H9 (cell line): ENCODE measurements at regions not wholly inside any gene's neighbourhood (a gene's known extent, or its start where the extent isn't known, plus 50 kb on each side); places are given as distances from the start of the nearest gene placed in this dataset.
A peak's percentile ranks its signal among the peaks of the same experiment; 100 is the strongest.

ENCODE experiments used
- DNase-seq: peaks from one replicate; pipeline ENCODE4 v3.0.0-alpha.2; 2017
- H2AFZ ChIP-seq: one replicate; pipeline ENCODE4 v1.6.1; 2013; ENCODE audit warnings: mild to moderate bottlenecking, low read length, control low read depth, moderate library complexity
- H2AK5ac ChIP-seq: 2 replicates; pipeline ENCODE4 v1.6.1; 2013; ENCODE audit warnings: low read length, control low read depth, mixed read lengths; ENCODE audit not compliant: insufficient read length
- H2BK120ac ChIP-seq: one replicate; pipeline ENCODE4 v1.6.1; 2013; ENCODE audit warnings: low read depth, mild to moderate bottlenecking, low read length, control low read depth, inconsistent platforms; ENCODE audit not compliant: poor library complexity, severe bottlenecking
- H2BK12ac ChIP-seq: 2 replicates; pipeline ENCODE4 v1.6.1; 2013; ENCODE audit warnings: low read length, control low read depth, mixed read lengths, low read depth; ENCODE audit not compliant: insufficient read length
- H2BK15ac ChIP-seq: 2 replicates; pipeline ENCODE4 v1.6.1; 2013; ENCODE audit warnings: low read depth, low read length, control low read depth
- H2BK20ac ChIP-seq: one replicate; pipeline ENCODE4 v1.6.1; 2013; ENCODE audit warnings: low read depth, mild to moderate bottlenecking, low read length, control low read depth, inconsistent platforms; ENCODE audit not compliant: poor library complexity, severe bottlenecking
- H2BK5ac ChIP-seq: 2 replicates; pipeline ENCODE4 v1.6.1; 2013; ENCODE audit warnings: low read length, control low read depth, mixed read lengths; ENCODE audit not compliant: insufficient read length
- H3K14ac ChIP-seq: 2 replicates; pipeline ENCODE4 v1.6.1; 2013; ENCODE audit warnings: low read length, control low read depth; ENCODE audit not compliant: insufficient read depth
- H3K18ac ChIP-seq: 2 replicates; pipeline ENCODE4 v1.6.1; 2013; ENCODE audit warnings: low read depth, mild to moderate bottlenecking, mixed read lengths, low read length, control low read depth; ENCODE audit not compliant: insufficient read length
- H3K23ac ChIP-seq: 2 replicates; pipeline ENCODE4 v1.6.1; 2013; ENCODE audit warnings: low read length, control low read depth, mixed read lengths, low read depth; ENCODE audit not compliant: insufficient read length
- H3K23me2 ChIP-seq: 2 replicates; pipeline ENCODE4 v1.6.1; 2013; ENCODE audit warnings: low read depth, mild to moderate bottlenecking, mixed read lengths, low read length, control low read depth; ENCODE audit not compliant: insufficient read length, poor library complexity, severe bottlenecking
- H3K27ac ChIP-seq: 2 replicates; pipeline ENCODE4 v1.5.1; 2013; ENCODE audit warnings: low read length, control low read depth, mixed read lengths, low read depth; ENCODE audit not compliant: insufficient read length
- H3K27me3 ChIP-seq: 2 replicates; pipeline ENCODE4 v1.6.1; 2013; ENCODE audit warnings: low read length, control low read depth, inconsistent platforms; ENCODE audit not compliant: insufficient read depth
- H3K4ac ChIP-seq: 2 replicates; pipeline ENCODE4 v1.6.1; 2013; ENCODE audit warnings: low read depth, mild to moderate bottlenecking, control low read depth, inconsistent platforms, low read length, moderate library complexity
- H3K4me1 ChIP-seq: 2 replicates; pipeline ENCODE4 v1.6.1; 2013; ENCODE audit warnings: low read length, control low read depth, inconsistent platforms; ENCODE audit not compliant: insufficient read depth
- H3K4me2 ChIP-seq: 2 replicates; pipeline ENCODE4 v1.6.1; 2013; ENCODE audit warnings: low read length, control low read depth, mixed read lengths; ENCODE audit not compliant: insufficient read length, insufficient read depth
- H3K56ac ChIP-seq: 2 replicates; pipeline ENCODE4 v1.6.1; 2013; ENCODE audit warnings: low read depth, mild to moderate bottlenecking, mixed read lengths, low read length, control low read depth; ENCODE audit not compliant: insufficient read length
- H3K79me1 ChIP-seq: 2 replicates; pipeline ENCODE4 v1.6.1; 2013; ENCODE audit warnings: low read depth, mild to moderate bottlenecking, moderate library complexity, low read length, control low read depth, inconsistent platforms; ENCODE audit not compliant: insufficient read depth, poor library complexity, severe bottlenecking
- H3K79me2 ChIP-seq: 2 replicates; pipeline ENCODE4 v1.6.1; 2013; ENCODE audit warnings: low read length, control low read depth, inconsistent platforms; ENCODE audit not compliant: insufficient read depth
- H3K9ac ChIP-seq: 2 replicates; pipeline ENCODE4 v1.6.1; 2013; ENCODE audit warnings: low read length, control low read depth, mixed read lengths; ENCODE audit not compliant: insufficient read length; ENCODE audit errors: extremely low read depth
- H3K9me3 ChIP-seq: one replicate; pipeline ENCODE4 v1.6.1; 2013; ENCODE audit warnings: low read depth, low read length, inconsistent platforms; ENCODE audit not compliant: control insufficient read depth
- H3T11ph ChIP-seq: one replicate; pipeline ENCODE4 v1.6.1; 2013; ENCODE audit warnings: mild to moderate bottlenecking, low read length, control low read depth, inconsistent platforms
- H4K20me1 ChIP-seq: one replicate; pipeline ENCODE4 v1.6.1; 2013; ENCODE audit not compliant: control insufficient read depth, insufficient read length, insufficient read depth
- H4K5ac ChIP-seq: 2 replicates; pipeline ENCODE4 v1.6.1; 2013; ENCODE audit warnings: low read depth, mild to moderate bottlenecking, mixed read lengths, low read length, control low read depth; ENCODE audit not compliant: insufficient read length
- H4K8ac ChIP-seq: replicated peaks from 2 replicates; pipeline ENCODE4 v1.6.1; 2013; ENCODE audit warnings: low read length, control low read depth, mixed read lengths, low read depth; ENCODE audit not compliant: insufficient read length
- H4K91ac ChIP-seq: 2 replicates; pipeline ENCODE4 v1.6.1; 2013; ENCODE audit warnings: low read depth, mild to moderate bottlenecking, moderate library complexity, mixed read lengths, low read length, control low read depth; ENCODE audit not compliant: insufficient read length
- H3K27ac Mint-ChIP-seq, 3 experiments: 2 replicates in 2 of 3; 3 replicates in 1 of 3; pipeline ENCODE4 v1.8.0; 2020 to 2021; ENCODE audit warnings: mixed read lengths in 3 of 3, mild to moderate bottlenecking in 1 of 3, moderate library complexity in 1 of 3
- H3K27me3 Mint-ChIP-seq: 2 replicates; pipeline ENCODE4 v1.8.0; 2021; ENCODE audit warnings: low read depth, mild to moderate bottlenecking, moderate library complexity, mixed read lengths
- H3K36me3 Mint-ChIP-seq, 3 experiments: 2 replicates in 2 of 3; 3 replicates in 1 of 3; pipeline ENCODE4 v1.8.0; 2020 to 2021; ENCODE audit warnings: low read depth in 3 of 3, mixed read lengths in 3 of 3; ENCODE audit not compliant: insufficient read depth in 1 of 3
- H3K4me1 Mint-ChIP-seq, 2 experiments: 2 replicates each; pipeline ENCODE4 v1.8.0; 2020; ENCODE audit warnings: mixed read lengths in 2 of 2
- H3K4me3 Mint-ChIP-seq, 2 experiments: 2 replicates in 1 of 2; 3 replicates in 1 of 2; pipeline ENCODE4 v1.8.0; 2020 to 2021; ENCODE audit warnings: mild to moderate bottlenecking in 2 of 2, mixed read lengths in 2 of 2, moderate library complexity in 1 of 2
- H3K9me3 Mint-ChIP-seq, 2 experiments: 2 replicates in 1 of 2; 3 replicates in 1 of 2; pipeline ENCODE4 v1.8.0; 2020; ENCODE audit warnings: mild to moderate bottlenecking in 2 of 2, mixed read lengths in 2 of 2, moderate library complexity in 1 of 2
- WGBS: extraction: QIAGEN DNeasy Blood & Tissue Kit; methylation state at CpG from one replicate; pipeline ENCODE4 v1.1.7; 2013; ENCODE audit warnings: missing lambda C conversion rate, low lambda C conversion rate, mixed read lengths; ENCODE audit not compliant: insufficient read length; ENCODE audit errors: extremely low coverage; 5-methylcytosine and 5-hydroxymethylcytosine counted together
- TF ChIP-seq, protein P1 (sequence below): fragments of 200-600 bp; sonication (generic); conservative IDR thresholded peaks from 3 replicates; pipeline ENCODE4 v1.8.0; 2021; ENCODE audit warnings: antibody characterized with exemption, mild to moderate bottlenecking

DNA sequence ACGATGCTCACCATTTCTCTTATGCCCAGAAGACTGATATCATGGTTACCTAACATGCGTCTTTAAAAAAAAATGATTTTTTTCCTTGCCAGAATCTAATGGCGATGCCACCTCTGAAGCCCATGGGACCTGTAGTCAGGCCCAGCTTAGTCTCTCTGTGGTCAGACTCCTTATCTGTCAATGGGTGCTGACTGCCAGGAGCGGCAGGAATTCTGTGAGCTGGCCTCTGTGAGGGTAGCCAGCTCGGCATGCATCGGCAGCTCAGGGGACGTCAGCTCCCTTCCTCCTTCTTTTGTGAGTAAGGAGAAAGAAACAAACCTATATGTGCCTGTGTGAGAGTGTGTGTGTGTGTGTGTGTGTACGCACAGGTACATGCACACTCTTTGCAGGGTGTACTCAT, 49.9 kb upstream of the ZRANB1 start:
- H3K23ac ChIP-seq, result no peak overlapping the region
- H2BK5ac ChIP-seq, result no peak overlapping the region
- H3K23me2 ChIP-seq, result no peaks in the 10 kb centered on the region
- no peak overlapping the region for H2BK120ac ChIP-seq
- H4K5ac ChIP-seq, result peak overlapping the region; percentile 68
- TF ChIP-seq, protein P1, sequence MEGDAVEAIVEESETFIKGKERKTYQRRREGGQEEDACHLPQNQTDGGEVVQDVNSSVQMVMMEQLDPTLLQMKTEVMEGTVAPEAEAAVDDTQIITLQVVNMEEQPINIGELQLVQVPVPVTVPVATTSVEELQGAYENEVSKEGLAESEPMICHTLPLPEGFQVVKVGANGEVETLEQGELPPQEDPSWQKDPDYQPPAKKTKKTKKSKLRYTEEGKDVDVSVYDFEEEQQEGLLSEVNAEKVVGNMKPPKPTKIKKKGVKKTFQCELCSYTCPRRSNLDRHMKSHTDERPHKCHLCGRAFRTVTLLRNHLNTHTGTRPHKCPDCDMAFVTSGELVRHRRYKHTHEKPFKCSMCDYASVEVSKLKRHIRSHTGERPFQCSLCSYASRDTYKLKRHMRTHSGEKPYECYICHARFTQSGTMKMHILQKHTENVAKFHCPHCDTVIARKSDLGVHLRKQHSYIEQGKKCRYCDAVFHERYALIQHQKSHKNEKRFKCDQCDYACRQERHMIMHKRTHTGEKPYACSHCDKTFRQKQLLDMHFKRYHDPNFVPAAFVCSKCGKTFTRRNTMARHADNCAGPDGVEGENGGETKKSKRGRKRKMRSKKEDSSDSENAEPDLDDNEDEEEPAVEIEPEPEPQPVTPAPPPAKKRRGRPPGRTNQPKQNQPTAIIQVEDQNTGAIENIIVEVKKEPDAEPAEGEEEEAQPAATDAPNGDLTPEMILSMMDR, result no peak
- H3K4me2 ChIP-seq, result no peak overlapping the region
- H2BK12ac ChIP-seq, result no peak overlapping the region
- H3T11ph ChIP-seq, result no peak overlapping the region
- Mint-ChIP-seq H3K36me3 (no peaks in the 10 kb centered on the region), H3K4me1 (no peaks in the 10 kb centered on the region), H3K9me3 (no peaks in the 10 kb centered on the region), H3K27me3 (peaks cover 2% of the 10 kb centered on the region; the same call in 1 of the 2 replicates), H3K27ac (peak overlapping the region in 1 of 3 experiments; percentile 94; a peak in 1 of 7 replicates), H3K4me3 (no peak overlapping the region; a peak in 1 of 5 replicates)
- no peak overlapping the region for H2AK5ac ChIP-seq
- no peak overlapping the region for H2BK15ac ChIP-seq
- DNase-seq, result no peak
- H3K9me3 ChIP-seq, result no peaks in the 10 kb centered on the region
- no peak overlapping the region for H3K4ac ChIP-seq
- H3K27ac ChIP-seq, result no peak overlapping the region
- no peak overlapping the region for H3K56ac ChIP-seq
- H4K91ac ChIP-seq, result no peak overlapping the region
- no peak overlapping the region for H4K8ac ChIP-seq
- no peaks in the 10 kb centered on the region for H4K20me1 ChIP-seq
- no peak overlapping the region for H3K18ac ChIP-seq
- H2AFZ ChIP-seq, result no peak overlapping the region
- no peaks in the 10 kb centered on the region for H3K27me3 ChIP-seq
- no peak overlapping the region for H3K14ac ChIP-seq
- H3K79me1 ChIP-seq, result no peaks in the 10 kb centered on the region
- no CpG with 5 or more reads among the region's 8 CpGs for WGBS
- no peak overlapping the region for H2BK20ac ChIP-seq
- H3K4me1 ChIP-seq, result no peaks in the 10 kb centered on the region
- H3K79me2 ChIP-seq, result no peaks in the 10 kb centered on the region
- H3K9ac ChIP-seq, result no peak overlapping the region
